ENCODE measurements at regions not wholly inside any gene's neighbourhood (a gene's known extent, or its start where the extent isn't known, plus 50 kb on each side); places are given as distances from the start of the nearest gene placed in this dataset.

GRCh38 chr3:118534519-118534918, 500.1 kb downstream of the IGSF11 start:
- TF ChIP-seq CTCF (IDR thresholded peaks at IDR 0.05; ENCODE audit: low read length) (no peak), EZH2phosphoT487 (IDR thresholded peaks at IDR 0.05; ENCODE audit: low read length) (no peak), EZH2 (optimal IDR thresholded peaks at IDR 0.05; ENCODE audit: low read depth, low read length) (no peak)

Data from MM.1S (cell line).